ENCODE measurements at regions not wholly inside any gene's neighbourhood (a gene's known extent, or its start where the extent isn't known, plus 50 kb on each side); places are given as distances from the start of the nearest gene placed in this dataset.

- no peak overlapping the region for H3K4me3 ChIP-seq (ENCODE audit: low read depth, low read length)
- no peak for TF ChIP-seq MYC (IDR thresholded peaks at IDR 0.05; ENCODE audit: low read depth, low read length)
- TF ChIP-seq, protein P1, sequence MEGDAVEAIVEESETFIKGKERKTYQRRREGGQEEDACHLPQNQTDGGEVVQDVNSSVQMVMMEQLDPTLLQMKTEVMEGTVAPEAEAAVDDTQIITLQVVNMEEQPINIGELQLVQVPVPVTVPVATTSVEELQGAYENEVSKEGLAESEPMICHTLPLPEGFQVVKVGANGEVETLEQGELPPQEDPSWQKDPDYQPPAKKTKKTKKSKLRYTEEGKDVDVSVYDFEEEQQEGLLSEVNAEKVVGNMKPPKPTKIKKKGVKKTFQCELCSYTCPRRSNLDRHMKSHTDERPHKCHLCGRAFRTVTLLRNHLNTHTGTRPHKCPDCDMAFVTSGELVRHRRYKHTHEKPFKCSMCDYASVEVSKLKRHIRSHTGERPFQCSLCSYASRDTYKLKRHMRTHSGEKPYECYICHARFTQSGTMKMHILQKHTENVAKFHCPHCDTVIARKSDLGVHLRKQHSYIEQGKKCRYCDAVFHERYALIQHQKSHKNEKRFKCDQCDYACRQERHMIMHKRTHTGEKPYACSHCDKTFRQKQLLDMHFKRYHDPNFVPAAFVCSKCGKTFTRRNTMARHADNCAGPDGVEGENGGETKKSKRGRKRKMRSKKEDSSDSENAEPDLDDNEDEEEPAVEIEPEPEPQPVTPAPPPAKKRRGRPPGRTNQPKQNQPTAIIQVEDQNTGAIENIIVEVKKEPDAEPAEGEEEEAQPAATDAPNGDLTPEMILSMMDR (IDR thresholded peaks at IDR 0.05; ENCODE audit: low read depth, low read length), result no peak
- TF ChIP-seq, protein P2, sequence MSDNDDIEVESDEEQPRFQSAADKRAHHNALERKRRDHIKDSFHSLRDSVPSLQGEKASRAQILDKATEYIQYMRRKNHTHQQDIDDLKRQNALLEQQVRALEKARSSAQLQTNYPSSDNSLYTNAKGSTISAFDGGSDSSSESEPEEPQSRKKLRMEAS (IDR thresholded peaks at IDR 0.05; ENCODE audit: low read depth, low read length), result no peak
- TF ChIP-seq POLR2A (IDR thresholded peaks at IDR 0.05; ENCODE audit: extremely low read depth, insufficient read length), result no peak
- DNase-seq (ENCODE audit: low read depth), result no peak
Observed at GRCh38 chr5:68798877-68799843, 294.7 kb upstream of the SLC30A5 start.

DNA sequence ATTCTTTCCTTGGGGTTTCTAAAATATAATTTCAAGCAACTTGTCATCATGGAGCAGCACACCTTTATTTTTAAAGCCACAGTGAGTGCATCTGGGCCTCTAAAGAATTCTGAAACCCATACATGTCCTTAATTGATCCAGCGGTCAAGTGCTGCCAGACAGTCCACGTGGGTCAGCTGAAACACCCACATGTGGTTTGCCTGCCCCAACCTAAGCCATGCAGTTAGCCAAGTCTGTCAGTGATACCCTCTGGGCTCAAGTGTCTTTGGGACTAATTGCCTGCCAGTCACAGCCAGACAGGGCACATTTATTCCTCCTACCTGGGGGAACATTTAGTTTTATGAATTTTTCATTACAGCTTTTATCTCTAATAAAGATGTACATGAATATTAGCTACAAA, 291.4 kb upstream of the SLC30A5 start:
- TF ChIP-seq, protein P1 (IDR thresholded peaks at IDR 0.05; ENCODE audit: low read depth, low read length), result no peak
- TF ChIP-seq, protein P2 (IDR thresholded peaks at IDR 0.05; ENCODE audit: low read depth, low read length), result no peak
- TF ChIP-seq MYC (IDR thresholded peaks at IDR 0.05; ENCODE audit: low read depth, low read length) (no peak), POLR2A (IDR thresholded peaks at IDR 0.05; ENCODE audit: extremely low read depth, insufficient read length) (no peak)
- H3K4me3 ChIP-seq (ENCODE audit: low read depth, low read length), result no peak overlapping the region
- no peak for DNase-seq (ENCODE audit: low read depth)

GRCh38 chr5:68803881-68804319, 289.9 kb upstream of the SLC30A5 start:
- no peak overlapping the region for H3K4me3 ChIP-seq (ENCODE audit: low read depth, low read length)
- TF ChIP-seq, protein P2 (IDR thresholded peaks at IDR 0.05; ENCODE audit: low read depth, low read length), result no peak
- TF ChIP-seq POLR2A (IDR thresholded peaks at IDR 0.05; ENCODE audit: extremely low read depth, insufficient read length) (no peak), MYC (IDR thresholded peaks at IDR 0.05; ENCODE audit: low read depth, low read length) (no peak)
- TF ChIP-seq, protein P1 (IDR thresholded peaks at IDR 0.05; ENCODE audit: low read depth, low read length), result no peak
- DNase-seq (ENCODE audit: low read depth), result no peak

DNA sequence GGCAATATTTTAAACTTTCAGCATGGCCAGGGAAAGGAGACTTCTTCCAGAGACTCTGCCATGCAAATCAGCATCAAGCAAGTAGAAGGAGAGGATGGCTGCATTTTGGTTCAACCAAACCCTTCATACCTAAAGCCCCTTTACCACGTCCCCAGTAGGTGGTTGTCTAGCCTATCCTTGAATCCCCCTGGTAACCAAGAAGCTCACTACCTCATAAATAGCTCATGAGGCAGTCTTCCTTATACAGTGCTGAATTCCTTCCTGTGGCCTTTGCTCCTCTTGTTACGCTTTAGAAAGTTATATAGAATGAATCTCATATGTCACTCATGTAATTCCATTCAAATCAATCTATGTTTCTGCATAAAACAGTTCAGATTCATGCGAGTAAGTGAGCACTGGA, 289.5 kb upstream of the SLC30A5 start:
- no peak overlapping the region for H3K4me3 ChIP-seq (ENCODE audit: low read depth, low read length)
- DNase-seq (ENCODE audit: low read depth), result no peak
- TF ChIP-seq POLR2A (IDR thresholded peaks at IDR 0.05; ENCODE audit: extremely low read depth, insufficient read length), result no peak
- TF ChIP-seq MYC (IDR thresholded peaks at IDR 0.05; ENCODE audit: low read depth, low read length), result no peak
- TF ChIP-seq, protein P1 (IDR thresholded peaks at IDR 0.05; ENCODE audit: low read depth, low read length), result no peak
- TF ChIP-seq, protein P2 (IDR thresholded peaks at IDR 0.05; ENCODE audit: low read depth, low read length), result no peak

DNA sequence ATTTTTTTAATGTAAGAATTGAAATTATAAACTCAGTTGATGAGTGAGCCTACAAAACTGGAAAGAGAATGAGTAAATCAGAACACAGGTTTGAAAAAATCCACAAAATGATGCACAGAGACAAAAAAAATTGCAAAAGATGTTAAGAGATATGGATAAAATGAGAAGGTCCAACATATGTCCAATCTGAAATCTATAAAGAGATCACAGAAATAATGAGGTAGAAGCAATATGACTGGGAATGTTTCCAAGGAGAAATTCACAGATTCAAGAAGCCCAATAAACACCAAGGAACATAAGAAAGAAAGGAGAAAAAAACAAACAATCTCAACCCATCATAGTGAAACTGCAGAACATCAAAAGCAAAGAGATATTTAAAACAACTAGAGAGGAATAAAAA, 288.4 kb upstream of the SLC30A5 start:
- DNase-seq (ENCODE audit: low read depth), result no peak
- no peak overlapping the region for H3K4me3 ChIP-seq (ENCODE audit: low read depth, low read length)
- TF ChIP-seq POLR2A (IDR thresholded peaks at IDR 0.05; ENCODE audit: extremely low read depth, insufficient read length) (no peak), MYC (IDR thresholded peaks at IDR 0.05; ENCODE audit: low read depth, low read length) (no peak)
- TF ChIP-seq, protein P2 (IDR thresholded peaks at IDR 0.05; ENCODE audit: low read depth, low read length), result no peak
- TF ChIP-seq, protein P1 (IDR thresholded peaks at IDR 0.05; ENCODE audit: low read depth, low read length), result no peak
